Heart right ventricle (tissue), 16 donors: ENCODE measurements at regions not wholly inside any gene's neighbourhood (a gene's known extent, or its start where the extent isn't known, plus 50 kb on each side); places are given as distances from the start of the nearest gene placed in this dataset.

Source experiments
- ATAC-seq, 8 donors: fragments of 200-7000 bp; cut with Tn5 transposase; one replicate each; pipeline ENCODE4 v1.9.1; 2020; ENCODE audit warnings: mild to moderate bottlenecking in 8 of 8, moderate library complexity in 8 of 8, moderate number of reproducible peaks in 1 of 8
- DNase-seq, 2 donors: peaks; one replicate each; pipeline ENCODE4 v3.0.0-alpha.2; 2020
- H3K27ac ChIP-seq, 10 donors: fragments of 200-600 bp; sonication (generic) in 2 of 10; one replicate each; pipeline versions ENCODE4 v1.5.0 to v1.8.0; 2020 to 2022; ENCODE audit warnings: mild to moderate bottlenecking in 3 of 10
- H3K27me3 ChIP-seq, 7 donors: fragments of 200-600 bp; one replicate each; pipeline ENCODE4 v1.8.0; 2021 to 2022; ENCODE audit warnings: mild to moderate bottlenecking in 2 of 7
- H3K36me3 ChIP-seq, 9 donors: fragments of 200-600 bp; sonication (generic) in 1 of 9; one replicate each; pipeline versions ENCODE4 v1.5.0 to v1.8.0; 2020 to 2022; ENCODE audit warnings: mild to moderate bottlenecking in 2 of 9
- H3K4me1 ChIP-seq, 9 donors: fragments of 200-600 bp; sonication (generic) in 1 of 9; one replicate each; pipeline versions ENCODE4 v1.5.0 to v1.8.0; 2020 to 2022; ENCODE audit warnings: mild to moderate bottlenecking in 4 of 9
- H3K4me3 ChIP-seq, 10 donors: fragments of 200-600 bp; sonication (generic) in 2 of 10; one replicate each; pipeline versions ENCODE4 v1.5.0 to v1.8.0; 2020 to 2022; ENCODE audit warnings: mild to moderate bottlenecking in 7 of 10, moderate library complexity in 2 of 10
- H3K9me3 ChIP-seq, 11 donors: fragments of 200-600 bp in 10 of 11; sonication (generic) in 2 of 11; one replicate each; pipeline versions ENCODE4 v1.5.0 to v1.8.0; 2013 to 2022; ENCODE audit warnings: mild to moderate bottlenecking in 2 of 11, control low read depth in 1 of 11, moderate library complexity in 1 of 11
- WGBS, 2 donors: extraction: QIAGEN DNeasy Blood & Tissue Kit; methylation state at CpG; one replicate each; pipeline ENCODE4 v1.1.7; 2013; ENCODE audit warnings: inconsistent platforms in 1 of 2; 5-methylcytosine and 5-hydroxymethylcytosine counted together
- intact Hi-C, 10 donors: fragments of 100-400 bp; cut with DNase I; formaldehyde crosslinking; loops; one replicate each; pipeline versions ENCODE4 v1.11.1 to v1.14.2; 2022
- TF ChIP-seq, protein P1 (sequence below), 9 donors: fragments of 200-600 bp; sonication (generic) in 2 of 9; IDR thresholded peaks; one replicate each; pipeline versions ENCODE4 v1.5.0 to v1.8.0; 2021 to 2022; ENCODE audit warnings: antibody characterized with exemption in 9 of 9, mild to moderate bottlenecking in 5 of 9, moderate library complexity in 1 of 9
- donor health status: Arrhythmogenic right ventricular cardiomyopathy.
- donor health status: ischemic (EF 13 %, LVEDD 7.1; RV severe dilation, severe dysfunction).
- donor health status: healthy with polysubstance abuse.
- donor health status: DM: no; HTN: yes; CAD: no.
- donor health status: DM: no; HTN: no; CAD: no.
- donor health status: ischemic (EF 25% LVEDD 6.9; RV normal size, moderate dysfunction).
- donor health status: ischemic (EF 25% LVEDD 5.7; RV mildly dilated, moderate dysfunction).
- donor health status: healthy.
- donor health status: DM: yes; HTN: yes; CAD: no.
- donor health status: Ischemic cardiomyopathy.
- donor health status: ischemic (EF 35%, LVEDD 5.7; RV mildly dilated, moderate dysfunction).
- donor health status: nonischemic (EF 11% LVEDD 7.7; RV severe dilation, severe dysfunction).
- donor health status: DM: yes; HTN: yes; CAD: no.
- donor health status: PGD.
- donor health status: ischemic (EF 29% LVEDD 5.4; RV normal size, mild dysfunction).
- donor health status: nonischemic (EF 23%, LVEDD 6.1; RV moderate dilation, normal function).

DNA sequence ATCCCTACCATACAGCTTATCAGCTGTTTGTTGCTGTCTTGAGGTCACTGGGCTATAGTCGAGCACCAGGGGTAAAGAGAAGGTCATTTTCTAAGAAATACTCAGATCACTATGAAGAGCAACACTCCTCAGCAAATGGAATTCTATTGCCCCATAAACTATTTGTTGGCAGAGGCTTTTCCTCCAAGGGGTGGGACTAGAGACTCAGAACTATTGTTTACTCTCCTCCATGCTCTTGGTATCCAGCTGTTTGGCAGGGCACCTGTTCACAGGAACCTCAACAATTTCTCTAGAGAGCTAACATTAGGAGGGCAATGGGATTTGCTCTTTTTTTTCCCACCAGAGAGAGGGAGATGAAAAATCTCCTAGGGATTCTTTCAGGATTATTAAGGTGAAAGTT, 249.1 kb upstream of the SPRED2 start:
- H3K9me3 ChIP-seq = peaks cover 0 to 7% (median 0%) of the 10 kb centered on the region in 11 donors
- no peaks in the 10 kb centered on the region for H3K4me1 ChIP-seq
- H3K27me3 ChIP-seq = peaks cover 0 to 16% (median 0%) of the 10 kb centered on the region in 7 donors
- DNase-seq (no peak), ATAC-seq (no peak)
- H3K36me3 ChIP-seq = no peaks in the 10 kb centered on the region
- H3K27ac ChIP-seq = no peak overlapping the region
- TF ChIP-seq, protein P1, sequence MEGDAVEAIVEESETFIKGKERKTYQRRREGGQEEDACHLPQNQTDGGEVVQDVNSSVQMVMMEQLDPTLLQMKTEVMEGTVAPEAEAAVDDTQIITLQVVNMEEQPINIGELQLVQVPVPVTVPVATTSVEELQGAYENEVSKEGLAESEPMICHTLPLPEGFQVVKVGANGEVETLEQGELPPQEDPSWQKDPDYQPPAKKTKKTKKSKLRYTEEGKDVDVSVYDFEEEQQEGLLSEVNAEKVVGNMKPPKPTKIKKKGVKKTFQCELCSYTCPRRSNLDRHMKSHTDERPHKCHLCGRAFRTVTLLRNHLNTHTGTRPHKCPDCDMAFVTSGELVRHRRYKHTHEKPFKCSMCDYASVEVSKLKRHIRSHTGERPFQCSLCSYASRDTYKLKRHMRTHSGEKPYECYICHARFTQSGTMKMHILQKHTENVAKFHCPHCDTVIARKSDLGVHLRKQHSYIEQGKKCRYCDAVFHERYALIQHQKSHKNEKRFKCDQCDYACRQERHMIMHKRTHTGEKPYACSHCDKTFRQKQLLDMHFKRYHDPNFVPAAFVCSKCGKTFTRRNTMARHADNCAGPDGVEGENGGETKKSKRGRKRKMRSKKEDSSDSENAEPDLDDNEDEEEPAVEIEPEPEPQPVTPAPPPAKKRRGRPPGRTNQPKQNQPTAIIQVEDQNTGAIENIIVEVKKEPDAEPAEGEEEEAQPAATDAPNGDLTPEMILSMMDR (IDR thresholded peaks at IDR 0.05) = no peak
- intact Hi-C loops = no loop called here
- 65 to 77% methylated on average over 1 of the region's 1 CpG for WGBS, 2 donors
- no peak overlapping the region for H3K4me3 ChIP-seq

DNA sequence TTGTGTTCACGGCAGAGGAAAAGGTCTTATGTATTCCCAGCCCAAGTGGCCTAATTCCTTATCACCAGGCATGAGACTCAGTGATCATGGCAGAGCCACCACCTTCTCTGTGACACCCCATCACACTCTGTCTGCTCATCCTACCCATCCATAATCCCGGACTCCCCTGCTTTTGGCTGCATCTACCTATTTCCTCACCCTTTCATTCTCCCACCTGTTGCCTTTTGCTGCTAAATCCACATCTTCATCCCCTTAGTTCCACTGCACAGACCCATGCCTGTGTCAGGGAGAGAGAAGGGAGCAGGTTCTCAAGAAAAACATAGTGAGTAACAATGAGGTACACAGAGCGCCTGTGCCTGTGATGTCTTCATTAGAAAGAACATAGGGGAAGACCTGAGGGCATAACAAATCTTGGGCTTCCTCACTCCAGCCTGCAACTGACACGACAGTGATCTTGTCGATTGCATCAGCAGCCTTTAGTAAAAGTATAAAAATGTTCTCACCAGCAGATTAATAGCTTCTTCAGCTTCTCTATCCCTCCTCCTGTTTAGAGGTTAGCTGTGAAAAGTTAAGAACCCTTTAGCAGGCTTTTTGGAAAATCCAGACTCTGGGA, 246.5 kb upstream of the SPRED2 start:
- DNase-seq = no peak
- Histone ChIP-seq H3K27me3 (peaks cover 0 to 16% (median 0%) of the 10 kb centered on the region in 7 donors), H3K36me3 (no peaks in the 10 kb centered on the region), H3K9me3 (peaks cover 0 to 27% (median 12%) of the 10 kb centered on the region in 11 donors), H3K4me3 (no peak overlapping the region), H3K4me1 (no peaks in the 10 kb centered on the region), H3K27ac (no peak overlapping the region)
- TF ChIP-seq, protein P1 (IDR thresholded peaks at IDR 0.05) = no peak
- ATAC-seq = no peak
- WGBS, 2 donors = 83 to 90% methylated on average over 5 of the region's 5 CpGs
- intact Hi-C loops = no loop called here

DNA sequence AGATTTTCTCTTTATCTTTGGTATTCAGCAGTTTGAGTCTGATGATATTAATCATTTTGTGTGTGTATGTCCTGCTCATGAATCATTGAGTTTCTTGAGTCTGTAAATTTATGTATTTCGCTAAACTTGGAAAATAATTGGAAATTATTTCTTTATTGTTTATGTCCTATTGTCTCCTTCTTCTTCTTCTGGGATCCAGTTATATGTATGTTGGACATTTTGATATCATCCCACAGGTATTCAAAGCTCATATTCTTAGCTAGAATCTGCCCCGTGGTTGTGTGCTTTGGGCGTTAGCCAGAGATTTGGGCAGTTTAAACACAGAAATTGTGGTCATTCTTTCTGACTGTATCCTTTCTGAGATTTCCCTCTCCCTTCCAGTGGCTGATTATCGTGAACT, 243.0 kb upstream of the SPRED2 start:
- Histone ChIP-seq H3K9me3 (peaks cover 0 to 27% (median 12%) of the 10 kb centered on the region in 11 donors), H3K27me3 (peaks cover 0 to under 1% (median 0%) of the 10 kb centered on the region in 7 donors), H3K36me3 (no peaks in the 10 kb centered on the region), H3K4me1 (no peaks in the 10 kb centered on the region), H3K4me3 (no peak overlapping the region), H3K27ac (no peak overlapping the region)
- TF ChIP-seq, protein P1 (IDR thresholded peaks at IDR 0.05) = no peak
- WGBS, 2 donors = 89 to 92% methylated on average over 4 of the region's 4 CpGs
- intact Hi-C loops = no loop called here
- ATAC-seq = no peak
- DNase-seq = no peak

DNA sequence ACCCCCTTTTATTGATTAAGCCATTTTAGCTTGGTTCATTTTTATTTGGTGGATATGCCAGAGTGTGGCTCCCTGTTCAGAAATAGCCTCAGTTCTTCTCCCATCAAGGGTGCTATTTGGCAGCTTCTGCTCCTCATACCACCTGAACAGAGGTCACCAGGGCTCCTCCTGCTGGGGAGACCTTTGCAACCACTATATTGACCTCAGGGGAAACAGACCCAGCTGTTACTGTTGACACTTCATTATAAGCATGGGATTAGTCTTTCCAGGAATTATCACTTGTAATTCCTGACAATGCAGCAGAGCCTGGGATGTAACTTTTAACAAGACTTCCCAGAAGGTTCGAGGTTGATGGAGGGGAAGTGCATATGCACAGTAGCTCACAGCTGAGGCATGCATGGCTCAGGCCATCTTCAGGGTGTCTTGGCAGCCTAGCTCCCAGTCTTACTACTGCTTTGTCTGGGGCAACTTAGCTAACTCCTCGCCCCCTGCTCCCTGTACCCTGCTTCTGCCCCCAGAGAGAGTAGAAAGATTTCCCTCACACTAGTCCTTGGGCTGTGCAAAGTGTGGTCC, 239.4 kb upstream of the SPRED2 start:
- intact Hi-C loops = no loop called here
- ATAC-seq = no peak
- peaks cover 0 to 43% (median 25%) of the 10 kb centered on the region in 11 donors for H3K9me3 ChIP-seq

More for the DNA sequence above, 239.4 kb upstream of the SPRED2 start:
- 15 to 48% methylated on average over 2 of the region's 2 CpGs for WGBS, 2 donors
- no peak for DNase-seq
- Histone ChIP-seq H3K27ac (no peak overlapping the region), H3K27me3 (no peaks in the 10 kb centered on the region), H3K4me3 (no peak overlapping the region), H3K4me1 (no peaks in the 10 kb centered on the region), H3K36me3 (no peaks in the 10 kb centered on the region)
- TF ChIP-seq, protein P1 (IDR thresholded peaks at IDR 0.05) = no peak
